H1 (cell line): ENCODE measurements at regions not wholly inside any gene's neighbourhood (a gene's known extent, or its start where the extent isn't known, plus 50 kb on each side); places are given as distances from the start of the nearest gene placed in this dataset.

Source experiments
- CTCF ChIA-PET: fragments of 300-600 bp; sonication (Branson Sonifier 250); formaldehyde crosslinking; loops from one replicate; lab custom pipeline; 2021; ENCODE audit not compliant: partially characterized antibody; lab: Charles Lee
- POLR2A ChIA-PET: fragments of 300-600 bp; sonication (Branson Sonifier 250); formaldehyde crosslinking; loops from one replicate; lab custom pipeline; 2021; ENCODE audit warnings: inconsistent platforms; ENCODE audit not compliant: partially characterized antibody; lab: Charles Lee
- DNase-seq, 2 experiments: peaks; one replicate each; pipeline versions ENCODE4 v3.0.0 to v3.0.0-alpha.2; 2010 to 2022; ENCODE audit warnings: low spot score in 2 of 2, low read depth in 1 of 2, mixed read lengths in 1 of 2
- FAIRE-seq: peaks from 2 replicates; lab custom pipeline; 2011; peaks lifted over from hg19 to GRCh38; lab: Jason Lieb, UNC
- H2AFZ ChIP-seq: 2 replicates; pipeline ENCODE4 v1.8.1; 2012; ENCODE audit warnings: low read length, inconsistent platforms
- H2AK5ac ChIP-seq: 2 replicates; pipeline ENCODE4 v1.6.1; 2013; ENCODE audit warnings: low read depth, low read length
- H2BK120ac ChIP-seq: replicated peaks from 2 replicates; pipeline ENCODE3; 2013; ENCODE audit warnings: low read depth, low read length, inconsistent platforms
- H2BK12ac ChIP-seq: 2 replicates; pipeline ENCODE4 v1.6.1; 2013; ENCODE audit warnings: low read depth, low read length
- H2BK15ac ChIP-seq: 2 replicates; pipeline ENCODE4 v1.6.1; 2013; ENCODE audit warnings: low read length
- H2BK20ac ChIP-seq: 2 replicates; pipeline ENCODE4 v1.6.1; 2013; ENCODE audit warnings: low read length
- H2BK5ac ChIP-seq: 2 replicates; pipeline ENCODE4 v1.6.1; 2013; ENCODE audit warnings: low read depth, low read length
- H3K14ac ChIP-seq: 2 replicates; pipeline ENCODE4 v1.6.1; 2013; ENCODE audit warnings: inconsistent platforms; ENCODE audit not compliant: insufficient read length
- H3K18ac ChIP-seq: 2 replicates; pipeline ENCODE4 v1.6.1; 2013; ENCODE audit warnings: low read length; ENCODE audit errors: extremely low read depth
- H3K23ac ChIP-seq: 2 replicates; pipeline ENCODE4 v1.6.1; 2013; ENCODE audit warnings: inconsistent platforms; ENCODE audit not compliant: insufficient read length
- H3K23me2 ChIP-seq: 2 replicates; pipeline ENCODE4 v1.6.1; 2013; ENCODE audit warnings: low read depth, low read length
- H3K27ac ChIP-seq: 2 replicates; pipeline ENCODE4 v1.6.1; 2011; ENCODE audit warnings: low read depth, low read length, inconsistent platforms
- H3K27me3 ChIP-seq, 4 experiments: replicated peaks in 1 of 4; 1 replicate in 1 of 4; 2 replicates in 3 of 4; pipeline versions ENCODE4 v1.6.1 to v1.8.1; 2011 to 2013; ENCODE audit warnings: low read length in 3 of 4, mild to moderate bottlenecking in 3 of 4, inconsistent platforms in 2 of 4, mixed read lengths in 2 of 4, moderate library complexity in 1 of 4; ENCODE audit not compliant: control insufficient read depth in 3 of 4, insufficient read depth in 3 of 4; ENCODE audit errors: extremely low read depth in 1 of 4
- H3K36me3 ChIP-seq, 4 experiments: 2 replicates each; pipeline versions ENCODE4 v1.6.1 to v1.8.1; 2011 to 2013; ENCODE audit warnings: mild to moderate bottlenecking in 4 of 4, low read length in 3 of 4, moderate library complexity in 2 of 4, control low read depth in 1 of 4, inconsistent platforms in 1 of 4; ENCODE audit not compliant: insufficient read depth in 4 of 4, control insufficient read depth in 2 of 4
- H3K4ac ChIP-seq: replicated peaks from 2 replicates; pipeline ENCODE3; 2013; ENCODE audit warnings: low read length, low read depth, mixed read lengths, inconsistent platforms; ENCODE audit not compliant: insufficient read length
- H3K4me1 ChIP-seq, 4 experiments: replicated peaks in 1 of 4; 1 replicate in 1 of 4; 2 replicates in 3 of 4; pipeline versions ENCODE4 v1.6.1 to v1.8.1; 2011 to 2013; ENCODE audit warnings: low read length in 3 of 4, inconsistent platforms in 2 of 4, mixed read lengths in 1 of 4; ENCODE audit not compliant: insufficient read depth in 4 of 4, control insufficient read depth in 3 of 4
- H3K4me2 ChIP-seq, 2 experiments: 2 replicates each; pipeline versions ENCODE4 v1.6.1 to v1.8.1; 2011 to 2013; ENCODE audit warnings: low read depth in 2 of 2, low read length in 2 of 2, control low read depth in 1 of 2, inconsistent platforms in 1 of 2, mild to moderate bottlenecking in 1 of 2; ENCODE audit not compliant: insufficient read depth in 1 of 2
- H3K4me3 ChIP-seq, 4 experiments: fragments of 200-600, 300-600 bp in 1 of 4; sonication (generic), shearing (Covaris generic), sonication (Bioruptor Twin) in 1 of 4; 2 replicates each; pipeline versions ENCODE4 v1.5.1 to v1.8.1; 2011 to 2016; ENCODE audit warnings: low read length in 4 of 4, low read depth in 3 of 4, control low read depth in 2 of 4, inconsistent platforms in 2 of 4, mild to moderate bottlenecking in 2 of 4, mixed read lengths in 1 of 4, moderate library complexity in 1 of 4; ENCODE audit not compliant: insufficient read depth in 2 of 4; ENCODE audit errors: extremely low read depth in 1 of 4
- H3K56ac ChIP-seq: replicated peaks from 2 replicates; pipeline ENCODE3; 2013; ENCODE audit warnings: low read depth, mild to moderate bottlenecking, mixed read lengths, low read length, inconsistent platforms; ENCODE audit not compliant: insufficient read length
- H3K79me1 ChIP-seq: 2 replicates; pipeline ENCODE4 v1.6.1; 2013; ENCODE audit warnings: low read depth, low read length, control low read depth
- H3K79me2 ChIP-seq, 2 experiments: 2 replicates each; pipeline versions ENCODE4 v1.6.1 to v1.8.1; 2012 to 2013; ENCODE audit warnings: low read length in 2 of 2, mild to moderate bottlenecking in 2 of 2, inconsistent platforms in 1 of 2; ENCODE audit not compliant: insufficient read depth in 2 of 2, control insufficient read depth in 1 of 2
- H3K9ac ChIP-seq, 4 experiments: replicated peaks in 1 of 4; 1 replicate in 1 of 4; 2 replicates in 3 of 4; pipeline versions ENCODE4 v1.6.1 to v1.8.1; 2011 to 2013; ENCODE audit warnings: low read depth in 3 of 4, low read length in 3 of 4, control low read depth in 2 of 4, mild to moderate bottlenecking in 2 of 4, moderate library complexity in 2 of 4, inconsistent platforms in 1 of 4; ENCODE audit errors: extremely low read depth in 1 of 4
- H3K9me3 ChIP-seq, 2 experiments: 2 replicates each; pipeline versions ENCODE4 v1.6.1 to v1.8.1; 2012 to 2013; ENCODE audit warnings: mild to moderate bottlenecking in 2 of 2, moderate library complexity in 2 of 2, control low read depth in 1 of 2, inconsistent platforms in 1 of 2, low read depth in 1 of 2, low read length in 1 of 2, mixed read lengths in 1 of 2; ENCODE audit not compliant: insufficient read depth in 2 of 2
- H4K20me1 ChIP-seq, 2 experiments: replicated peaks in 1 of 2; 2 replicates each; pipeline versions ENCODE3 to v1.8.1; 2011 to 2013; ENCODE audit warnings: inconsistent platforms in 2 of 2, low read length in 2 of 2, mild to moderate bottlenecking in 1 of 2; ENCODE audit not compliant: insufficient read depth in 2 of 2, control insufficient read depth in 1 of 2
- H4K5ac ChIP-seq: 2 replicates; pipeline ENCODE4 v1.6.1; 2013; ENCODE audit warnings: low read length, low read depth, mixed read lengths, inconsistent platforms; ENCODE audit not compliant: insufficient read length
- H4K8ac ChIP-seq: 2 replicates; pipeline ENCODE4 v1.8.0; 2013; ENCODE audit warnings: mild to moderate bottlenecking, moderate library complexity, low read length, inconsistent platforms; ENCODE audit not compliant: insufficient read depth; ENCODE audit errors: extremely low read depth
- H4K91ac ChIP-seq: replicated peaks from 2 replicates; pipeline ENCODE3; 2013; ENCODE audit warnings: low read length, mixed read lengths, inconsistent platforms; ENCODE audit not compliant: insufficient read length
- CBX8 ChIP-seq: fragments of 300-800, 300-1000 bp; sonication (generic); IDR thresholded peaks from 2 replicates; pipeline ENCODE4 v1.7.1; 2016; ENCODE audit warnings: low read depth, low read length, borderline replicate concordance
- CREB1 ChIP-seq: IDR thresholded peaks from 2 replicates; pipeline ENCODE4 v1.6.1; 2012; ENCODE audit warnings: inconsistent platforms
- JUND ChIP-seq: IDR thresholded peaks from 2 replicates; pipeline ENCODE4 v1.6.1; 2011; ENCODE audit warnings: mild to moderate bottlenecking, improper control_type of control experiment, low read length
- MAFK ChIP-seq: IDR thresholded peaks from 2 replicates; pipeline ENCODE4 v1.6.1; 2012; ENCODE audit warnings: low read depth, mild to moderate bottlenecking, improper control_type of control experiment, low read length
- POLR2AphosphoS5 ChIP-seq: IDR thresholded peaks from 2 replicates; pipeline ENCODE4 v1.6.1; 2011; ENCODE audit warnings: low read depth, low read length
- POU5F1 ChIP-seq: IDR thresholded peaks from 2 replicates; pipeline ENCODE4 v1.6.1; 2011; ENCODE audit warnings: low read depth, mild to moderate bottlenecking, low read length, moderate library complexity
- RAD21 ChIP-seq, 2 experiments: IDR thresholded peaks in 1 of 2; conservative IDR thresholded peaks in 1 of 2; 2 replicates each; pipeline ENCODE4 v1.6.1; 2011; ENCODE audit warnings: low read depth in 2 of 2, low read length in 2 of 2, improper control_type of control experiment in 1 of 2, inconsistent platforms in 1 of 2, mild to moderate bottlenecking in 1 of 2, moderate library complexity in 1 of 2
- RBBP5 ChIP-seq: IDR thresholded peaks from 2 replicates; pipeline ENCODE4 v1.7.1; 2012; ENCODE audit warnings: low read depth, mild to moderate bottlenecking, inconsistent platforms, low read length, moderate library complexity, borderline replicate concordance
- RFX5 ChIP-seq: IDR thresholded peaks from 2 replicates; pipeline ENCODE4 v1.6.1; 2011; ENCODE audit warnings: low read depth, low read length, improper control_type of control experiment, borderline replicate concordance
- SP2 ChIP-seq: IDR thresholded peaks from 2 replicates; pipeline ENCODE4 v1.6.1; 2012; ENCODE audit warnings: mild to moderate bottlenecking, low read length, inconsistent platforms
- TBP ChIP-seq: IDR thresholded peaks from 2 replicates; pipeline ENCODE4 v1.6.1; 2011; ENCODE audit warnings: low read depth, low read length, improper control_type of control experiment
- TCF12 ChIP-seq: IDR thresholded peaks from 2 replicates; pipeline ENCODE4 v1.6.1; 2011; ENCODE audit warnings: low read depth, mild to moderate bottlenecking, low read length
- TEAD4 ChIP-seq: IDR thresholded peaks from 2 replicates; pipeline ENCODE4 v1.6.1; 2012; ENCODE audit warnings: low read depth, low read length, inconsistent platforms, mixed read lengths
- ZNF274 ChIP-seq: IDR thresholded peaks from 2 replicates; pipeline ENCODE4 v1.7.0; 2012; ENCODE audit warnings: low read length, borderline replicate concordance; ENCODE audit errors: extremely low read depth
- WGBS, 2 experiments: shearing (Covaris generic) in 1 of 2; methylation state at CpG; one replicate each; pipeline versions ENCODE4 v1.1.6 to v1.1.7; 2013 to 2015; ENCODE audit warnings: low lambda C conversion rate in 2 of 2, mixed read lengths in 2 of 2, inconsistent platforms in 1 of 2, low coverage in 1 of 2, missing lambda C conversion rate in 1 of 2; ENCODE audit not compliant: insufficient replicate concordance in 2 of 2, insufficient coverage in 1 of 2, insufficient read length in 1 of 2; ENCODE audit errors: extremely low coverage in 1 of 2, missing lambda C conversion rate in 1 of 2; 5-methylcytosine and 5-hydroxymethylcytosine counted together

GRCh38 chr3:168289471-168290008 is 193.8 kb upstream of the GOLIM4 start:
- Histone ChIP-seq H3K18ac (no peak overlapping the region), H3K14ac (no peak overlapping the region), H4K8ac (no peak overlapping the region), H2BK120ac (no peak overlapping the region), H4K91ac (no peak overlapping the region), H4K5ac (no peak overlapping the region), H2BK20ac (no peak overlapping the region), H3K4me3 (no peak overlapping the region), H3K56ac (no peak overlapping the region), H3K27ac (no peak overlapping the region), H2BK5ac (no peak overlapping the region), H3K23ac (no peak overlapping the region), H2BK15ac (no peak overlapping the region), H2AFZ (no peak overlapping the region), H3K9me3 (no peaks in the 10 kb centered on the region), H3K36me3 (no peaks in the 10 kb centered on the region), H3K4ac (no peak overlapping the region), H3K79me1 (no peaks in the 10 kb centered on the region), H3K27me3 (no peaks in the 10 kb centered on the region), H2AK5ac (no peak overlapping the region), H3K23me2 (no peaks in the 10 kb centered on the region), H3K4me1 (peaks cover 0 to 6% (median 3%) of the 10 kb centered on the region in 4 experiments; a peak in 2 of 7 replicates), H3K79me2 (no peaks in the 10 kb centered on the region), H4K20me1 (no peaks in the 10 kb centered on the region), H3K4me2 (no peak overlapping the region), H2BK12ac (no peak overlapping the region), H3K9ac (no peak overlapping the region)
- POLR2A ChIA-PET = interaction anchor here (0.9 to 1.2 kb wide), 2 partner anchors 12 to 14 kb away, joined by 3 to 5 read pairs; no protein-coding TSS in a partner anchor
- 86% methylated on average over 4 of the region's 4 CpGs; no CpG with 5 or more reads in 1 of the 2 experiments for WGBS, 2 experiments
- DNase-seq = no peak
- FAIRE-seq = no peak
- no peak for TF ChIP-seq RFX5
- no peak for TF ChIP-seq MAFK
- no peak for TF ChIP-seq SP2
- no peak for TF ChIP-seq ZNF274
- TF ChIP-seq POLR2AphosphoS5 = no peak
- TF ChIP-seq RBBP5 = no peak
- TF ChIP-seq TCF12 = no peak
- no peak for TF ChIP-seq JUND
- no peak for TF ChIP-seq POU5F1
- no peak for TF ChIP-seq CREB1
- no peak for TF ChIP-seq RAD21 (IDR thresholded peaks at IDR 0.05 in 1 of 2, conservative IDR thresholded peaks at IDR 0.05 in 1 of 2; ENCODE audit: low read depth in 2 of 2, low read length in 2 of 2)
- TF ChIP-seq TBP = no peak
- TF ChIP-seq CBX8 = no peak
- TF ChIP-seq TEAD4 = no peak
- CTCF ChIA-PET = interaction anchor here (0.8 kb wide), 1 partner anchor 17 kb away, joined by 3 read pairs; no protein-coding TSS in a partner anchor
